Activated naive CD4-positive, alpha-beta T cell treated with anti-CD3 and anti-CD28 coated beads, Interleukin-2, amount 50 U/mL, for 72 hours (primary cell): ENCODE measurements at regions not wholly inside any gene's neighbourhood (a gene's known extent, or its start where the extent isn't known, plus 50 kb on each side); places are given as distances from the start of the nearest gene placed in this dataset.

ENCODE experiments used
- ATAC-seq, 2 donors: fragments of 150-1000 bp; cut with Tn5 transposase; 2 replicates each; pipeline ENCODE4 v1.10.0; 2021; ENCODE audit warnings: mild to moderate bottlenecking in 2 of 2, moderate library complexity in 2 of 2
- DNase-seq, 2 donors: peaks; one replicate each; pipeline ENCODE4 v3.0.0; 2021 to 2022; ENCODE audit warnings: low spot score in 2 of 2
- H3K27ac Mint-ChIP-seq, 2 donors: one replicate each; pipeline ENCODE4 v1.8.0; 2022; ENCODE audit warnings: mild to moderate bottlenecking in 2 of 2, mixed read lengths in 2 of 2
- H3K36me3 Mint-ChIP-seq, 2 donors: one replicate each; pipeline ENCODE4 v1.8.0; 2022; ENCODE audit warnings: mixed read lengths in 2 of 2
- H3K9me3 Mint-ChIP-seq, 2 donors: one replicate each; pipeline ENCODE4 v1.8.0; 2022; ENCODE audit warnings: mixed read lengths in 2 of 2

DNA sequence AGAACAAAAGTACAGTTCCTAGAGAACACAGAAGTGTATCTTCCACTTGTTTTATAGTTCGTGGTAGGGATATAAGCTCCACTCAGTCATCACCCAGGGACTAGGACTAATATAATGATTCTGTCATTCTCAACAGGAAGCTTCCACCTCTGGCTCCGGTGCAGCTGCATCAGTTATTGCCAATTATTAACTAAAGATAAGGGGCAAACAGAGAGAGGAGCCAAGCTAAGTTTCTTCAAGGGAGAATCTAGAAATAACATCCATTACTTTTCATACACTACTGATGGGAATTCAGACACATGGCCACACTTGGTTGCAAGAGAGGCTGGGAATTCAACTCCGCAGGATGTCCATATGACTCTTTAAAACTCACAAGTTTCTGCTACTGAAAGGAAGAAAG, 917.9 kb downstream of the OLFM4 start:
- DNase-seq (no peak), ATAC-seq (no peak)
- H3K9me3 Mint-ChIP-seq, result peaks cover 13 to 15% of the 10 kb centered on the region in 2 donors
- no peak overlapping the region for H3K27ac Mint-ChIP-seq
- no peaks in the 10 kb centered on the region for H3K36me3 Mint-ChIP-seq

GRCh38 chr13:53953183-53953582, 924.6 kb downstream of the OLFM4 start:
- Mint-ChIP-seq H3K9me3 (peaks cover 3 to 12% of the 10 kb centered on the region in 2 donors), H3K27ac (no peak overlapping the region), H3K36me3 (no peaks in the 10 kb centered on the region)
- ATAC-seq (no peak), DNase-seq (no peak)
